H9 (cell line): ENCODE measurements at regions not wholly inside any gene's neighbourhood (a gene's known extent, or its start where the extent isn't known, plus 50 kb on each side); places are given as distances from the start of the nearest gene placed in this dataset.
A peak's percentile ranks its signal among the peaks of the same experiment; 100 is the strongest.

Experiments
- DNase-seq: peaks from one replicate; pipeline ENCODE4 v3.0.0-alpha.2; 2017
- H2AFZ ChIP-seq: one replicate; pipeline ENCODE4 v1.6.1; 2013; ENCODE audit warnings: mild to moderate bottlenecking, low read length, control low read depth, moderate library complexity
- H2AK5ac ChIP-seq: 2 replicates; pipeline ENCODE4 v1.6.1; 2013; ENCODE audit warnings: low read length, control low read depth, mixed read lengths; ENCODE audit not compliant: insufficient read length
- H2BK120ac ChIP-seq: one replicate; pipeline ENCODE4 v1.6.1; 2013; ENCODE audit warnings: low read depth, mild to moderate bottlenecking, low read length, control low read depth, inconsistent platforms; ENCODE audit not compliant: poor library complexity, severe bottlenecking
- H2BK12ac ChIP-seq: 2 replicates; pipeline ENCODE4 v1.6.1; 2013; ENCODE audit warnings: low read length, control low read depth, mixed read lengths, low read depth; ENCODE audit not compliant: insufficient read length
- H2BK15ac ChIP-seq: 2 replicates; pipeline ENCODE4 v1.6.1; 2013; ENCODE audit warnings: low read depth, low read length, control low read depth
- H2BK20ac ChIP-seq: one replicate; pipeline ENCODE4 v1.6.1; 2013; ENCODE audit warnings: low read depth, mild to moderate bottlenecking, low read length, control low read depth, inconsistent platforms; ENCODE audit not compliant: poor library complexity, severe bottlenecking
- H2BK5ac ChIP-seq: 2 replicates; pipeline ENCODE4 v1.6.1; 2013; ENCODE audit warnings: low read length, control low read depth, mixed read lengths; ENCODE audit not compliant: insufficient read length
- H3K14ac ChIP-seq: 2 replicates; pipeline ENCODE4 v1.6.1; 2013; ENCODE audit warnings: low read length, control low read depth; ENCODE audit not compliant: insufficient read depth
- H3K18ac ChIP-seq: 2 replicates; pipeline ENCODE4 v1.6.1; 2013; ENCODE audit warnings: low read depth, mild to moderate bottlenecking, mixed read lengths, low read length, control low read depth; ENCODE audit not compliant: insufficient read length
- H3K23ac ChIP-seq: 2 replicates; pipeline ENCODE4 v1.6.1; 2013; ENCODE audit warnings: low read length, control low read depth, mixed read lengths, low read depth; ENCODE audit not compliant: insufficient read length
- H3K23me2 ChIP-seq: 2 replicates; pipeline ENCODE4 v1.6.1; 2013; ENCODE audit warnings: low read depth, mild to moderate bottlenecking, mixed read lengths, low read length, control low read depth; ENCODE audit not compliant: insufficient read length, poor library complexity, severe bottlenecking
- H3K27ac ChIP-seq: 2 replicates; pipeline ENCODE4 v1.5.1; 2013; ENCODE audit warnings: low read length, control low read depth, mixed read lengths, low read depth; ENCODE audit not compliant: insufficient read length
- H3K27me3 ChIP-seq: 2 replicates; pipeline ENCODE4 v1.6.1; 2013; ENCODE audit warnings: low read length, control low read depth, inconsistent platforms; ENCODE audit not compliant: insufficient read depth
- H3K4ac ChIP-seq: 2 replicates; pipeline ENCODE4 v1.6.1; 2013; ENCODE audit warnings: low read depth, mild to moderate bottlenecking, control low read depth, inconsistent platforms, low read length, moderate library complexity
- H3K4me1 ChIP-seq: 2 replicates; pipeline ENCODE4 v1.6.1; 2013; ENCODE audit warnings: low read length, control low read depth, inconsistent platforms; ENCODE audit not compliant: insufficient read depth
- H3K4me2 ChIP-seq: 2 replicates; pipeline ENCODE4 v1.6.1; 2013; ENCODE audit warnings: low read length, control low read depth, mixed read lengths; ENCODE audit not compliant: insufficient read length, insufficient read depth
- H3K56ac ChIP-seq: 2 replicates; pipeline ENCODE4 v1.6.1; 2013; ENCODE audit warnings: low read depth, mild to moderate bottlenecking, mixed read lengths, low read length, control low read depth; ENCODE audit not compliant: insufficient read length
- H3K79me1 ChIP-seq: 2 replicates; pipeline ENCODE4 v1.6.1; 2013; ENCODE audit warnings: low read depth, mild to moderate bottlenecking, moderate library complexity, low read length, control low read depth, inconsistent platforms; ENCODE audit not compliant: insufficient read depth, poor library complexity, severe bottlenecking
- H3K79me2 ChIP-seq: 2 replicates; pipeline ENCODE4 v1.6.1; 2013; ENCODE audit warnings: low read length, control low read depth, inconsistent platforms; ENCODE audit not compliant: insufficient read depth
- H3K9ac ChIP-seq: 2 replicates; pipeline ENCODE4 v1.6.1; 2013; ENCODE audit warnings: low read length, control low read depth, mixed read lengths; ENCODE audit not compliant: insufficient read length; ENCODE audit errors: extremely low read depth
- H3K9me3 ChIP-seq: one replicate; pipeline ENCODE4 v1.6.1; 2013; ENCODE audit warnings: low read depth, low read length, inconsistent platforms; ENCODE audit not compliant: control insufficient read depth
- H3T11ph ChIP-seq: one replicate; pipeline ENCODE4 v1.6.1; 2013; ENCODE audit warnings: mild to moderate bottlenecking, low read length, control low read depth, inconsistent platforms
- H4K20me1 ChIP-seq: one replicate; pipeline ENCODE4 v1.6.1; 2013; ENCODE audit not compliant: control insufficient read depth, insufficient read length, insufficient read depth
- H4K5ac ChIP-seq: 2 replicates; pipeline ENCODE4 v1.6.1; 2013; ENCODE audit warnings: low read depth, mild to moderate bottlenecking, mixed read lengths, low read length, control low read depth; ENCODE audit not compliant: insufficient read length
- H4K8ac ChIP-seq: replicated peaks from 2 replicates; pipeline ENCODE4 v1.6.1; 2013; ENCODE audit warnings: low read length, control low read depth, mixed read lengths, low read depth; ENCODE audit not compliant: insufficient read length
- H4K91ac ChIP-seq: 2 replicates; pipeline ENCODE4 v1.6.1; 2013; ENCODE audit warnings: low read depth, mild to moderate bottlenecking, moderate library complexity, mixed read lengths, low read length, control low read depth; ENCODE audit not compliant: insufficient read length
- H3K27ac Mint-ChIP-seq, 3 experiments: 2 replicates in 2 of 3; 3 replicates in 1 of 3; pipeline ENCODE4 v1.8.0; 2020 to 2021; ENCODE audit warnings: mixed read lengths in 3 of 3, mild to moderate bottlenecking in 1 of 3, moderate library complexity in 1 of 3
- H3K27me3 Mint-ChIP-seq: 2 replicates; pipeline ENCODE4 v1.8.0; 2021; ENCODE audit warnings: low read depth, mild to moderate bottlenecking, moderate library complexity, mixed read lengths
- H3K36me3 Mint-ChIP-seq, 3 experiments: 2 replicates in 2 of 3; 3 replicates in 1 of 3; pipeline ENCODE4 v1.8.0; 2020 to 2021; ENCODE audit warnings: low read depth in 3 of 3, mixed read lengths in 3 of 3; ENCODE audit not compliant: insufficient read depth in 1 of 3
- H3K4me1 Mint-ChIP-seq, 2 experiments: 2 replicates each; pipeline ENCODE4 v1.8.0; 2020; ENCODE audit warnings: mixed read lengths in 2 of 2
- H3K4me3 Mint-ChIP-seq, 2 experiments: 2 replicates in 1 of 2; 3 replicates in 1 of 2; pipeline ENCODE4 v1.8.0; 2020 to 2021; ENCODE audit warnings: mild to moderate bottlenecking in 2 of 2, mixed read lengths in 2 of 2, moderate library complexity in 1 of 2
- H3K9me3 Mint-ChIP-seq, 2 experiments: 2 replicates in 1 of 2; 3 replicates in 1 of 2; pipeline ENCODE4 v1.8.0; 2020; ENCODE audit warnings: mild to moderate bottlenecking in 2 of 2, mixed read lengths in 2 of 2, moderate library complexity in 1 of 2
- WGBS: extraction: QIAGEN DNeasy Blood & Tissue Kit; methylation state at CpG from one replicate; pipeline ENCODE4 v1.1.7; 2013; ENCODE audit warnings: missing lambda C conversion rate, low lambda C conversion rate, mixed read lengths; ENCODE audit not compliant: insufficient read length; ENCODE audit errors: extremely low coverage; 5-methylcytosine and 5-hydroxymethylcytosine counted together
- TF ChIP-seq, protein P1 (sequence below): fragments of 200-600 bp; sonication (generic); conservative IDR thresholded peaks from 3 replicates; pipeline ENCODE4 v1.8.0; 2021; ENCODE audit warnings: antibody characterized with exemption, mild to moderate bottlenecking

GRCh38 chr5:71807909-71808308 lies 88.8 kb downstream of the CARTPT start:
- no peaks in the 10 kb centered on the region for H3K27me3 ChIP-seq
- no peak for DNase-seq
- TF ChIP-seq, protein P1, sequence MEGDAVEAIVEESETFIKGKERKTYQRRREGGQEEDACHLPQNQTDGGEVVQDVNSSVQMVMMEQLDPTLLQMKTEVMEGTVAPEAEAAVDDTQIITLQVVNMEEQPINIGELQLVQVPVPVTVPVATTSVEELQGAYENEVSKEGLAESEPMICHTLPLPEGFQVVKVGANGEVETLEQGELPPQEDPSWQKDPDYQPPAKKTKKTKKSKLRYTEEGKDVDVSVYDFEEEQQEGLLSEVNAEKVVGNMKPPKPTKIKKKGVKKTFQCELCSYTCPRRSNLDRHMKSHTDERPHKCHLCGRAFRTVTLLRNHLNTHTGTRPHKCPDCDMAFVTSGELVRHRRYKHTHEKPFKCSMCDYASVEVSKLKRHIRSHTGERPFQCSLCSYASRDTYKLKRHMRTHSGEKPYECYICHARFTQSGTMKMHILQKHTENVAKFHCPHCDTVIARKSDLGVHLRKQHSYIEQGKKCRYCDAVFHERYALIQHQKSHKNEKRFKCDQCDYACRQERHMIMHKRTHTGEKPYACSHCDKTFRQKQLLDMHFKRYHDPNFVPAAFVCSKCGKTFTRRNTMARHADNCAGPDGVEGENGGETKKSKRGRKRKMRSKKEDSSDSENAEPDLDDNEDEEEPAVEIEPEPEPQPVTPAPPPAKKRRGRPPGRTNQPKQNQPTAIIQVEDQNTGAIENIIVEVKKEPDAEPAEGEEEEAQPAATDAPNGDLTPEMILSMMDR: no peak
- no peak overlapping the region for H2AK5ac ChIP-seq
- no peak overlapping the region for H2BK120ac ChIP-seq
- no peaks in the 10 kb centered on the region for H3K79me2 ChIP-seq
- H3K14ac ChIP-seq: no peak overlapping the region
- no peak overlapping the region for H3K18ac ChIP-seq
- Mint-ChIP-seq H3K4me3 (no peak overlapping the region), H3K27me3 (no peaks in the 10 kb centered on the region; the same call in 1 of the 2 replicates), H3K9me3 (no peaks in the 10 kb centered on the region), H3K4me1 (peaks cover 42 to 45% of the 10 kb centered on the region in 2 experiments), H3K36me3 (no peaks in the 10 kb centered on the region; a peak in 1 of 7 replicates), H3K27ac (no peak overlapping the region)
- no peaks in the 10 kb centered on the region for H4K20me1 ChIP-seq
- H3K9ac ChIP-seq: no peak overlapping the region
- no peaks in the 10 kb centered on the region for H3K23me2 ChIP-seq
- H3K9me3 ChIP-seq: no peaks in the 10 kb centered on the region
- no peak overlapping the region for H2BK5ac ChIP-seq
- no peak overlapping the region for H3T11ph ChIP-seq
- H4K91ac ChIP-seq: no peak overlapping the region
- H3K79me1 ChIP-seq: no peaks in the 10 kb centered on the region
- H3K23ac ChIP-seq: no peak overlapping the region
- no peaks in the 10 kb centered on the region for H3K4me1 ChIP-seq
- H2BK20ac ChIP-seq: peak overlapping the region; percentile 11
- H3K4me2 ChIP-seq: no peak overlapping the region
- no peak overlapping the region for H2BK12ac ChIP-seq
- H3K27ac ChIP-seq: no peak overlapping the region
- H2AFZ ChIP-seq: no peak overlapping the region
- WGBS: no CpG with 5 or more reads among the region's 4 CpGs
- no peak overlapping the region for H3K56ac ChIP-seq
- H4K8ac ChIP-seq: no peak overlapping the region
- no peak overlapping the region for H2BK15ac ChIP-seq
- H4K5ac ChIP-seq: no peak overlapping the region
- H3K4ac ChIP-seq: no peak overlapping the region
